CD1c-positive myeloid dendritic cell (primary cell): ENCODE measurements at regions not wholly inside any gene's neighbourhood (a gene's known extent, or its start where the extent isn't known, plus 50 kb on each side); places are given as distances from the start of the nearest gene placed in this dataset.
"Not testable (repeated sequence)": the region's sequence is repeated elsewhere in the genome, so short reads cannot be mapped to it uniquely, and the experiment has no call there.

Experiments used
- DNase-seq: peaks from one replicate; pipeline ENCODE4 v3.0.0-alpha.2; 2016; ENCODE audit errors: extremely low spot score

DNA sequence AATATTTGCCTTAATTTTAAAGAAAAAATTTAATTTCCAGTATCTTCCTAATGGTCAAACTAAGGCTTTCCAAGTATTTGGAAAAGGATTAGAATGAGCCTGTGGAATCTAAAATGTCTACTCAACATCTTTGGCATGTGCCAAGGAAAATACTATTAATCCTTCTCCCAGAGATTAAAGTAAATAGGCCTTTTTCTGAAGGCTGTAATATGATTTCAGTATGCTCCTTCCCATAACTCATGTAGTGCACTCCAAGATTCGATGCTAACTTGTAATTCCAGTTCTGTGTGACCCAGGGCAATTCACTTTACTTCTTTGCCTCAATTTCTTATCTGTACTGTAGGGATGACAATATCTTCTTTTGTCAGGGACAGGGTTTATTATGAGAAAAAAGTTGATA, 196.9 kb downstream of the ZIC5 start:
- no peak for DNase-seq

DNA sequence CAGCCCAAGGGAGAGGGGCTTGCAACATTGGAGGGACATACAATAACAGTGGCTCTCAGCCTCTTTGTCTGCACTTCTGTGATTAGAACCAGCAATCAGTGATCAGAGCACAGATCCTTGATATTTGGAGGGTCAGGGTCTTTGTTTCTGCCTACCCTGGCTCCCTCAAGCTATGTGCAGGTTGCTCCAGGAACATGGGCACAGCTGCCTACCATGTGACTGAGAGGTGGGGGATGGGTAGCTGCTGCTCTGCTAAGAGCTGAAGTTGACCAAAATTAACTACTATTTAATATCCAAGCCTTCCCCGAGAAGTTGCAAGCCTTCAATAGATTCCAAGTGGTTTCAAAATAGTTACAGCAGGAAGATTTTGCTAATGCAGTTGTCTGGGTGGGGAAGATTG, 202.6 kb downstream of the ZIC5 start:
- no peak for DNase-seq

DNA sequence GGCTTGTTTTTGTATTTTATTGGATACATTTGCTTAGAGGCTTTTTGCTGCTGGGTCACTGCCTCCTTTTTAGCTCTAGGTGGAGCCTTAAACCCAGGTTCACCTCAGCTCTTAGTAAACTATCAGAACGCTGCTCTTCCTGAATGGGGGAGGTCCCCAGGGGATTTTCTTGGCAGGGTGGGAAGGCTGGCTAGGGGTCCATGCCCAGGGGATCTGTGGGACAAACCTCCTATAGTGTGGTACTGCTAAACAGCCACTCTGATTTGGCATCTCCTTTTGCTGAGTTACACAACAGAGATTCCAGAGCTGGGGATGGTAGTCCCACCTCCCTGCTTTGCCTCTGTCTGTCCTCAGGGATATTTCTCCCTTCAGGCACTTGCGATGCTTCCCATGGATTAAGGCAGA, 204.9 kb downstream of the ZIC5 start:
- no peak for DNase-seq

DNA sequence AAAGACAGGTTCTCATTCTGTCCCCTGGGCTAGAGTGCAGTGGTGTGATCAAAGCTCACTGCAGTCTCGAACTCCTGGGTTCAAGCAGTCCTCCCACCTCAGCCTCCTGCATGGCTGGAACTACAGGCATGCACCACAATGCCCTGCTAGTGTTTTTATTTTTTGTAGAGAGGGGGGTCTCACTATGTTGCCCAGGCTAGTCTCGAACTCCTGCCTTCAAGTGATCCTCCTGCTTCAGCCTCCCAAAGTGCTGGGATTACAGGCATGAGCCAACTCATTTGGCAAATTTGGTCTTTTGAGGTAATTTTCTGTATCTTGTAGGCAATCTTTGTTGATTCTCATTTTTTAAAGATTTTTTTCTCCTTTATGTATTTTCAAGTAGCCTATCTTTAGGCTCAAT, 205.7 kb downstream of the ZIC5 start:
- DNase-seq, result no peak

DNA sequence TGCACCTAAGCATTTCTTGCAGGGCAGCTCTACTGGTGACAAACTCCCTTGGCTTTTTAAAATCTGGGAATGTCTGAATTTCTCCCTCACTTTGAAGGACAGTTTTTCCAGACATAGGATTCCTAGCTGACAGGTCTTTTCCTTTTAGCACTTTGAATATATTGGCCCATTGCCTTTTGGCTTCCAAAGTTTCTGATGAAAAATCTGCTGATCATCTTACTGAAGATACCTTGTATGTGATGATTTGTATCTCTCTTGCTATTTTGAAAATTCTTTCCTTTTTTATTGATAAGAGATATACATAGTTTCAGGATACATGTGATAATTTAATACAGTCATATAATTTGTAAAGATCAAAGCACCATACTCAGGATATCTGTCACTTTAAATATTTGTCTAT, 211.1 kb downstream of the ZIC5 start:
- no peak for DNase-seq

DNA sequence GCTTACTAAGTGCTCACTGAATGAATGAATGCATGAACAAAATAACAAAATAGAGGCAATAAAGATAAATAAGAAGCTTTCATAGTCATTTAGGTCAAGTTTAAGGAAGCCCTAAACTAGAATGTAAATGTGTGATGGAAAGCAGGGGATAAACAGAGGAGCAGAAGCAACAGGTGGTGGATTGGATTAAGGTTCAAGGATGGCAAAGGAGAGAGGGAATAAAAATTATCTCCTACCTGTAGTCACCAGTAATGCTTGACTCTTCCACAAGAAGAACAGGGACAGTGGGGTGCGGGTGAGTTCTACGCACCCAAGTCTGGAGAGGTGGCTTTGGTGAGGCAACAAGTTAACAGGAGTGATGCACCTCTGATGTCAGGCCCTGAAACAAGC, 212.4 kb downstream of the ZIC5 start:
- DNase-seq, result no peak

DNA sequence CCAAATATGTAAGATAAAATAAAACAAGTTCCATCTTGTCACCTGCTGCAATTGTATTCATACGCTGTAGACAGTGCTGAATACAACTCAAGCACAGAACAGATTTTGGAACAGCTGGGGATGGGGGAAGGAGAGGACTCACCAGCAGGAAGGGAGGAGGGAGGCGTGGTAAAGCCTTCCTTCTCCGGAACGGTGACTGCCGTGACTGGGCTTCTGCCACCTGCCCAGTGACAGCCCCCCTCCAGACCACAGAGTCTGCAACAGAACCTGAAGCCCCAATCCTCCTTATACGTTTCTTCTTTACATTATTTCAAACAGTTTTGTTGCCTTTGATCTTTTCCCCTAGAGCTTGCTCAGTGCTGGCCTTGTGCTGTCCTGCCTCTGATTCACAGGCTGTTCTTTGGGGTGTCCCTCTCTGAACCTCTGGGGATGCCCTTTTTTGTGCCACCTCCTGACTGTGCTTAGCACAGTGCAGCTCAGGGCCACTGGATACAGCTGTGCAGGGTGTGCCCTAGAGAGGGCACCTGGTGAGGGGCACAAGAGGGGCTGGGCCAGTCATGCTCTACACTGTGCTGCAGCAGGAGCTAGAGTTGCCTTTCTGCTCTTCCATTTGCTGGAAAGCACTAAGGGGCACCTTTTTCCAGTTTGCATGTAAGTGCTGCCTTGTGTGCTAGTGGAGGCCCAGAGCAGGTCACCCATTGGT, 213.0 kb downstream of the ZIC5 start:
- no peak for DNase-seq

DNA sequence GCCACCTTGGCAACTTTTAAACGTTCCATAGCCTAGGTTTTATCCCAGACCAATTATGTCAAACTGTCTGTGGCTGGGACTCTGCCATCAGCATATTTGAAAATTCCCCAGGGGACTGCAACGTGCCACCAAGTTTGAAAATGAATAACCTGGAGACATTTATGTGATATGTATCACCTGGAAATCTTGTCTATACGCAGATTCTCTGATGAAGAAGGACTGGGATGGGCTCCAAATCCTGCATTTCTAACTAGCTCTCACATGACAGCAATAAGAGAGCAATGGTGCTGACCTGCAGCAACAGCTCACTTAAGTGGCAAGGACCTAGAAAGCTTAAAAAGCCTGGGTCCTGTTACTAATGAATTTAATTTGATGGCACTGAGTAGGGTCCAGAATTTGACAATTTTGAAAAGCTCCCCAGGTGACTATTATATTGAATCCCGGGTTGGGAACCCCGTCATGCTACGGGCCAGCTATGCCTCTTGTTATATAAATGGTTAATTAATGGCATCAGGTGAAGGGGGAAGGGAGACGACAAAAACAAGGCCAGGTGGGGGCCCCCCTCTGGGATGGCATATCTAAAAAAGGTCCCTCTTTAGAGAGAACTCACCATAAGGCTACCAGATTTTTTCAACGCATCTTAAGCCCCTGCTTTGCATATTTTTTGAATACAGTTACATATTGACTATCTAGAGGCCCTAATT, 213.7 kb downstream of the ZIC5 start:
- no peak for DNase-seq

DNA sequence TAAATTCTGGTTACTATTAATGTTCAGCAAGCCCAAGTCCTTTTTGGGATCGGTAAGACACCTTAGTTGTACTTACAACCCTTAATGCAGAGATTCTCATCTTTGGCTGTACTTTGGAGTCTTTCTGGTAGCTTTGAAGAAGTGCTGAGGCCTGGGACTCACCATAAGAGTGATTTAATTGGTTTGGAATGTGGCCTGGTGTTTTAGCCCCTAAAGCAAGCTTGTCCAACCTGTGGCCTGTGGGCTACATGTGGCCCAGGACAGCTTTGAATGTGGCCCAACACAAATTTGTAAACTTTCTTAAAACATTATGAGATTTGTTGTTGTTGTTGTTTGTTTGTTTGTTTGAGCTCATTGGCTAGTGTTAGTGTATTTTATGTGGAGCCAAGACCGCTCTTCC, 215.3 kb downstream of the ZIC5 start:
- DNase-seq, result no peak

DNA sequence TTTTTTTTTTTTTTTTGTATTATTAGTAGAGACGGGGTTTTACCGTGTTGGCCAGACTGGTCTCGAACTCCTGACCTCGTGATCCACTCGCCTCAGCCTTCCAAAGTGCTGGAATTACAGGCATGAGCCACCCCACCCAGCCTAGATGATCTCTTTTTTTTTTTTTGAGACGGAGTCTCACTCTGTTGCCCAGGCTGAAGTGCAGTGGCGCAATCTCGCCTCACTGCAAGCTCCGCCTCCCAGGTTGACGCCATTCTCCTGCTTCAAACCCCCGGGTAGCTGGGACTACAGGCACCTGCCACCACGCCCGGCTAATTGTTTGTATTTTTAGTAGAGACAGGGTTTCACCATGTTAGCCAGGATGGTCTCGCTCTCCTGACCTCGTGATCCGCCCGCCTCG, 216.8 kb downstream of the ZIC5 start:
- DNase-seq, result not testable (repeated sequence)

DNA sequence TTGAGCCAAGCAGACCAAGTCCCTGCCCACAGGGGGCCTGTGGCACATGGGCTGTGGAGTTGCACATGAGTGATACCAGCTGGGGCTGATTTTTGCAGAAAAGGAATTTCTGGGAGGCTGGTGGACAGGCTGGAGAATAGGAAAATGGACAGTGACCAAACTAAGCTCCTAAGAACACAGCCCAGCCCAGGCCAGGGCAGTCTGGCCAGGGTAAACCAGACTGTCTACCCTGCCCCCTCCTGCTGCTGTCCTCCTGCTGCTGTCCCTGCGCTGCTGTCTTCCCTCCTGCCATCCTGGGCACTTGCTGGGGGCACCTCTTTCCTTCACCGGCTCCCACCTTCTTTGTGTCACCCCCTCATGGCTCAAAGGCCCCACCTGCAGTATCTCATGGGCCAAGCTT, 219.2 kb downstream of the ZIC5 start:
- DNase-seq, result no peak

DNA sequence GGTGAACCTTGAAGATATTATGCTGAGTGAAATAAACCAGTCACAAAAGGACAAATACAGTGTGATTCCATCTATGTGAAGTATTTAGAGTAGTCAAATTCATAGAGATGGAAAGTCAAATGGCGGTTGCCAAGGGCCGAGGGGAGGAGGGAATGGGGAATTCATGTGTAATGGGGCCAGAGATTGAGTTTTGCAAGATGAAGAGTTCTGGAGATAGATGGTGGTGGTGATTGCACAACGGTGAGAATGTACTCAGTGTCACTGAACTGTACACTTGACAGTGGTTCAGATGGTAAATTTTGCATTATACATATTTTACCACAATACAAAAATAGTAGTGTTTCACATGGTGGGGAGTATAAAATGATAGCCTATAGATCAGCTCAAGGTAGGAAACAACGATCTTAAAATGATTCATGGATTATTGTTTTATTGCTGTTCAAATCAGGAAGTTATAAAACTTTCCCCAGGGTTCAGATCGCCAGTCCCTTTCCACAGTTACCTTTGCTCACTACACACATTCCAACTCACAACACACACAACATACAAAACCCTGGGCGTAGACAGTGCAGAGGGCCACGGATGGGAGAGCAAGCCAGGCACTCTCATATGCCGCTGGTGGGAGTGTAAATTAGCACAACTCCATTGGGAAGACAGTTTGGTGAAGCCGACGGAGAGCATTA, 219.9 kb downstream of the ZIC5 start:
- DNase-seq, result no peak

DNA sequence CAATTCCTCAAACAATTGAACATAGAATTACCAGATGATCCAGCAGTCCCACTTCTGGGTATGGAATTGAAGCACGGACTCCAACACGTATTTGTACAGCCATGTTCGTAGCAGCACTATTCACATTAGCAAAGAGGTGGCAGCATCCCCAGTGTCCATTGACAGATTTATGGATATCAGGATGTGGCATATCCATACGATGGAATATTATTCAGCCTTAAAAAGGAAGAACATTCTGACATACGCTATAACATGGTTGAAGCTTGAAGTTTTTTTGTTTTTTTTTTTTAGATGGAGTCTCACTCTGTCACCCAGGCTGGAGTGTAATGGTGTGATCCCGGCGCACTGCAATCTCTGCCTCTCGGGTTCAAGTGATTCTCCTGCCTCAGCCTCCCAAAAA, 220.6 kb downstream of the ZIC5 start:
- no peak for DNase-seq

DNA sequence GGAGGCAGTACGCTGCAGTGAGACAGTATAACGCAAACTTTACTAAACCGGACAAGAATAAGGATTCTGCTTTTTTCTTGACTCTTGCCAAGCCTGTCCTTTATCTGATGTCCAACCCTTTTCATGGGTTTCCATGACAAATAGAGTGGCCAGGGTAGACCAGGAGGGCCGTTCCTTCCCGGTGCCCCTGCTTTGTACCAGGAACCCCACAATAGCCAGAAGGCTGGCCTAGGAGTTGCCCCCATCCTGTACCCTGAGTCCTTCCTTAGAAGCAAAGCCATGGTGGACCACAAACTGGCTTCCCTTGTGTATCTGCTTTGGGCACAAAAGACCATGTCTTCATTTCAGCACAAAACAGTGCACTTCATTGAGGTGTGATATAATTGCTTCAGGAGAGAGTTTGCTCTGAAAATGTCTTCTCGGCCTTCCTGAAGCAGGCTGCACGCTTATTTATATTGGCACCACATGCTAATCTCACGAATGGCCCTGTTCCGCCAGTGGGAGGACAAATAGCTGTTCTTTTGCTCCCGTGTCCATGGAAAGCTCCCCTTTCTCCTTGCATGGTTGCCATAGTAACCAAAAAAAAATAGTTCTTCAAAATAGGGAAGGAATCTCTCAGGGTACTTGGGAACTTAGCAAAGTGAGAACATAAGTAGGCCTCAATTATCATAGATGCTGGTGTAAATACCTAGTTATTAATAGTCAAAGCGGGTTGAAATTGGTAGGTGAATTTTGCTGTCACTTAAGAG, 222.1 kb downstream of the ZIC5 start:
- no peak for DNase-seq

DNA sequence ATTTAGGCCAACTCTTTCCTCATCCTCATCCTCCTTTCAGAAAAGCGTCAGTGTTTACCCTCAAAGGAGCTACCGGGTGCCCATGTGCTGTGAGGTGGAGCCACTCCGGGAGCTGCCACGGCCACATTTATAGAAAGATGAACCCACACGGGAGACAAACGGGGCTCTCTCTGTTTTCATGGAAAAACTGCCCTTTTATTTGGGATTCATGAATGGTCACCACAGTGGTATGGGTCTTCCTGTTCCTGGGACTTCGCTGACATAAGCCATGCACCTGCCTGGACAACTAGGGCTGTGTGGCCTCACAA, 224.2 kb downstream of the ZIC5 start:
- DNase-seq, result no peak

DNA sequence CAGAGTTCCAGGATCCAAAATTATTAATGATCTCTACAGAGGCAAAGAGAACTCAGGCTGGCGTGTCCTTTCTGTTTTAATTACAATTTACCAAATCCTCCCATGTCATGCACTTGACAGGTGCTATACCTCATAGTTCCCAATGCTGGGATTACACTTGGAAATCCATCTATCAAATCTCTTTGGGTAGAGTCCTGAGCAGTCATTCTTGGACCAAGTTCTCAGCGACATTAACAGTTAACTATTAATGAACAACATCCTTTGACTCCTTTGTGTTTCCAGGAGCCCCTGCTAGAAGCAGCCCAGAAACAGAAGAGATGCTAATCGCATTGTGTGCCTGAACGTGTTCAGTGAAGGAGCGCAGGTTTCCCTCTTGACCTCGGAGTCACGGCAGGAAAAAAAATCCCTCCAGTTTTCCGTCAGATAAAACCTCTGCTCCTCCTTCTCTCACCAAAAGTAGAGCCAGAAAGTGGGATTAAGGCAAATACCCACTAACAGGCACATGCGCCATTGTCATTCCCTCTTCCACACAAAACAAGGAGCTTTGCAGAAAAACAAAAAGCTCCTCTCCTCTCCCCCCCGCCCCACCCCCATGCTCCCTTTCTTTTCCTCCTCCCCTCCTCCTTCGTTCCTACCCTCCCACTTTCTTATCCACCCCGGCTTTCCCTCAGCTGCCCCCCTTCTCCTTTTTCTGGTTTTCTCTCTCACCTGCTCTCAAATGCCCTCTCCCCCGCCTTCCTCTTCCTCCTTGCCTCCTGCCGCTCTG, 224.7 kb downstream of the ZIC5 start:
- DNase-seq, result no peak

DNA sequence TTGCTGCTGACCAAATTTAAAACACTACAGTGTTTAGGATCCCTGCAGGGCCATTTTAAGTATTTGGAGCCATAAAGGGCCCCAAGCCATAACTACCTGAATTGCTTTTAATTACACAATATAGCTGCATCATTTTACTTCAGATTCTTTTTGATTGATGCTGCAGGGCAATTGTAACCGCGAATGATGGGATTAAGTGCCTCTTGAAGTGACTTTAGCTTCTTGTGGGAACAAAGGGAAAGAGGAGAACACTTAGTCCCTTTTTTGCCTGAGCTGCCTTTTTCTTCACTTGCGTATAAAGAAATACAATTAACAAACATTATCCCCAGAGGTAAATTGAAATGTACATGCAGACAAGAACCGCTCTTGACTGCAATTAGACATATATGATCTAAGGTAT, 228.5 kb downstream of the ZIC5 start:
- no peak for DNase-seq

DNA sequence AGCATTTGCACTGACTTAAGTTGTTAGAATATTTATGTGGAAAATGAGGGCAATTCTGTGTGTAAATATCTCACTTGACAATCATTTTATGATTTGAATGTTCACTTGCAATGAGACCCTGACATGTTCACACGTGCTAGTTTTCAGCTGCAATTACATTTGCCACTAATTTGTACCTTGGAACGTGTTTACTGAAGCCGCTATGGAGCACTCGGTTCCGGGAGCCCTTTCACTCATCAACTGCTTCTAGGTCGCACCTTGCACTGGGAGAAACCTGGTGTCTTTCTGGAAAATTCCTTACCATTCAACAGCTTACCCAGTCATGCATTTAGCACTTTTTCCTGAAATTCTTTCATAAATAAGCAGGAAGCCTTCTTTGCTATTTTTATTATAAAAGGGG, 229.6 kb downstream of the ZIC5 start:
- no peak for DNase-seq

DNA sequence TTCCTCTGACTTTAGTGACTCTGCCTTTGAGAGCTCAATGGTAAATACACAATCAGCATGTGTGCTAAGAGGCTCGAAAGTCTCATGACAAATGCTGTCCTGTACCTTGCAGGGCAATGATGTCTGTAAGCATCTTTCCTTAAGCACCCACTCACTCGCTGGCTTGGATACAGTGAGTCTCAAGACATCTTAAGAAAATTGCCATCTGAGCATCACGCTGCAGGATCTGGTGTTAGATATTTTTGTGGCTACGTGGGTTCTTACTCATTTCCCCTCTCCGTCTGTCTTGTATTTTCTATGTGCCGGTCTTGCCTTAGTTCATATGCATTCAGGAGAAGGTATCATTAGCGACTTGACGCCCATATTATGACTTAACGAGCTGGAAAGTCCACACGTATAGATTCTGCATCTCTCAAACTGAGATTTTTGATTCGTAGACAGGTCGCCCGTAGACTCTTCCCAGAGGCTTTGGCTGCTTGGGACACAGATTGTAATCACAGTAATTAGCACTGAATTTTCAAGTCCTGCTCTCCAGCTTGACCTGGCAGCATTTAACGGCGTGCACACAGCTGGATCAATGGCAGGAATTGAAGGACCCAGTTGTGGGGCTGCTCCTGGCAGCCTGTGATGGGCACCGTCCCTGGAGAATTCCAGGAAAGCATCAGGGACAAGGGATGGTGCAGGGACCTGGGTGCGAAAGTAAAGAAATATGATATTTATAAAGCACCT, 231.2 kb downstream of the ZIC5 start:
- no peak for DNase-seq

DNA sequence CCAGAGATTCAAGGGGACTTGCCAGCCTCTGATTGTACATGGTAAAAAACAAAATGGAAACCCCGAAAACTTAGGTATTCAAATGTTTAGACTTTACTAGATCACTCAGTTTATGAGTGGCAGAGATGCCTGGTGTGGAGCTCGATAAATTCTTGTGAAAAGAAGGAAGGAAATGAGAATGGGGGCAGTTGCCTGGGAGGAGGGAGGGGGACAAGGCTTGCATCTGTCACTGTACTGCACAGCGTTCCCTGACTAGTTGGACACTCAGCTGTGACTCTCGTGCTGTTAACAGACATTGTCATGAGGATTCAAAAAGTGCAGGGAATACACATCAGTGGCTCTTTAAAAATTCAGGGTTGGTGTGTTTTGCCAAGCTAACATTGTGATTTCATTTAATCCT, 232.9 kb downstream of the ZIC5 start:
- DNase-seq, result no peak
